Panc1 (cell line): ENCODE measurements at regions not wholly inside any gene's neighbourhood (a gene's known extent, or its start where the extent isn't known, plus 50 kb on each side); places are given as distances from the start of the nearest gene placed in this dataset.

ENCODE experiments used
- ATAC-seq: fragments of 200-7000 bp; cut with Tn5 transposase; 2 replicates; pipeline ENCODE4 v1.9.1; 2020; ENCODE audit warnings: mild to moderate bottlenecking, moderate library complexity
- BruUV-seq: library from RNA; stranded (reverse); fragments of 400-500 nt; replicated peaks from 2 replicates; lab custom pipeline; 2021; lab: Mats Ljungman, UMichigan
- CTCF ChIA-PET: fragments of 300-600 bp; sonication (Branson Sonifier 250); formaldehyde crosslinking; loops from one replicate; lab custom pipeline; 2022; ENCODE audit warnings: antibody characterized with exemption; lab: Charles Lee
- POLR2A ChIA-PET: fragments of 300-600 bp; sonication (Branson Sonifier 250); formaldehyde crosslinking; loops from one replicate; lab custom pipeline; 2022; ENCODE audit warnings: antibody characterized with exemption; lab: Charles Lee
- DNase-seq: peaks from one replicate; pipeline ENCODE4 v3.0.0-alpha.2; 2010; ENCODE audit warnings: low read depth, low spot score
- H3K27ac ChIP-seq: 2 replicates; pipeline ENCODE4 v1.5.1; 2011; ENCODE audit warnings: mild to moderate bottlenecking, low read length, inconsistent platforms
- H3K27me3 ChIP-seq: fragments of 200-500 bp; sonication (Bioruptor generic); 2 replicates; pipeline ENCODE4 v1.6.0; 2014; ENCODE audit warnings: low read length, inconsistent platforms; ENCODE audit not compliant: control insufficient read depth, insufficient read depth
- H3K36me3 ChIP-seq: fragments of 200-500 bp; sonication (Bioruptor generic); 2 replicates; pipeline ENCODE4 v1.5.1; 2014; ENCODE audit warnings: inconsistent platforms, mild to moderate bottlenecking, low read length, moderate library complexity; ENCODE audit not compliant: control insufficient read depth, insufficient read depth
- H3K4me1 ChIP-seq: 2 replicates; pipeline ENCODE4 v1.5.1; 2011; ENCODE audit warnings: inconsistent platforms, mild to moderate bottlenecking, low read length, moderate library complexity; ENCODE audit not compliant: control insufficient read depth, insufficient read depth
- H3K4me3 ChIP-seq, 2 experiments: 2 replicates each; pipeline ENCODE4 v1.5.1; 2011 to 2012; ENCODE audit warnings: low read depth in 2 of 2, low read length in 2 of 2, mild to moderate bottlenecking in 2 of 2, inconsistent platforms in 1 of 2, moderate library complexity in 1 of 2
- H3K9me3 ChIP-seq: fragments of 200-500 bp; sonication (Bioruptor generic); 2 replicates; pipeline ENCODE4 v1.5.1; 2014; ENCODE audit warnings: low read depth, mild to moderate bottlenecking, inconsistent platforms, low read length, moderate library complexity; ENCODE audit not compliant: control insufficient read depth, insufficient read depth
- CTCF ChIP-seq: fragments of 450-650 bp; IDR thresholded peaks from 2 replicates; pipeline ENCODE4 v1.5.1; 2017; ENCODE audit warnings: mild to moderate bottlenecking
- POLR2AphosphoS5 ChIP-seq: IDR thresholded peaks from 2 replicates; pipeline ENCODE4 v1.6.1; 2012; ENCODE audit warnings: mild to moderate bottlenecking, low read depth, low read length, moderate library complexity
- REST ChIP-seq, 2 experiments: IDR thresholded peaks; 2 replicates each; pipeline ENCODE4 v1.6.1; 2011 to 2012; ENCODE audit warnings: low read depth in 2 of 2, control low read depth in 1 of 2, low read length in 1 of 2, mild to moderate bottlenecking in 1 of 2, moderate library complexity in 1 of 2; ENCODE audit not compliant: insufficient read depth in 1 of 2
- SIN3A ChIP-seq: IDR thresholded peaks from 2 replicates; pipeline ENCODE4 v1.6.1; 2012; ENCODE audit warnings: low read depth, mild to moderate bottlenecking, low read length, moderate library complexity, borderline replicate concordance; ENCODE audit not compliant: insufficient read depth
- TCF7L2 ChIP-seq: IDR thresholded peaks from 2 replicates; pipeline ENCODE4 v1.6.1; 2011; ENCODE audit warnings: mild to moderate bottlenecking, low read depth, low read length, inconsistent platforms
- in situ Hi-C: cut with HindIII; loops from 2 replicates; pipeline ENCODE4 v1.10.0; 2016; ENCODE audit warnings: low sequenced_read_pairs, low pct_unique_long_range_greater_than_20kb
- intact Hi-C: fragments of 100-400 bp; cut with micrococcal nuclease; formaldehyde crosslinking; loops from one replicate; pipeline ENCODE4 v1.10.0; 2022; ENCODE audit not compliant: unreplicated experiment

- ChIA-PET CTCF (no interaction called here), POLR2A (no interaction called here)
- BruUV-seq: no TSS peak
- ATAC-seq (no peak), DNase-seq (no peak)
- no peaks in the 10 kb centered on the region for H3K4me1 ChIP-seq
- H3K4me3 ChIP-seq: no peak overlapping the region
- H3K27ac ChIP-seq: no peak overlapping the region
- TF ChIP-seq TCF7L2 (no peak), REST (IDR thresholded peaks at IDR 0.05; ENCODE audit: insufficient read depth in 1 of 2, low read depth in 2 of 2, low read length in 1 of 2) (no peak), SIN3A (no peak), CTCF (no peak), POLR2AphosphoS5 (no peak)
- in situ Hi-C loops (no loop called here), intact Hi-C loops (loop anchor here (10.0 kb wide), 1 partner anchor 290 kb away; no protein-coding TSS in a partner anchor)
- H3K9me3 ChIP-seq: no peaks in the 10 kb centered on the region
- H3K36me3 ChIP-seq: no peaks in the 10 kb centered on the region
- H3K27me3 ChIP-seq: no peaks in the 10 kb centered on the region
These were observed 96.8 kb upstream of the SOX2 start for GRCh38 chr3:181614878-181615277.

- DNase-seq (no peak), ATAC-seq (no peak)
- TF ChIP-seq REST (IDR thresholded peaks at IDR 0.05; ENCODE audit: insufficient read depth in 1 of 2, low read depth in 2 of 2, low read length in 1 of 2) (no peak), TCF7L2 (no peak), POLR2AphosphoS5 (no peak), SIN3A (no peak), CTCF (no peak)
- Histone ChIP-seq H3K27ac (no peak overlapping the region), H3K36me3 (no peaks in the 10 kb centered on the region), H3K4me3 (no peak overlapping the region), H3K9me3 (no peaks in the 10 kb centered on the region), H3K4me1 (no peaks in the 10 kb centered on the region), H3K27me3 (no peaks in the 10 kb centered on the region)
- no TSS peak for BruUV-seq
- intact Hi-C loops (loop anchor here (10.0 kb wide), 1 partner anchor 289 kb away; no protein-coding TSS in a partner anchor), in situ Hi-C loops (no loop called here)
- ChIA-PET CTCF (no interaction called here), POLR2A (no interaction called here)
These were observed 97.9 kb upstream of the SOX2 start for GRCh38 chr3:181613813-181614212.
